SU-DHL-6 (cell line): ENCODE measurements at regions not wholly inside any gene's neighbourhood (a gene's known extent, or its start where the extent isn't known, plus 50 kb on each side); places are given as distances from the start of the nearest gene placed in this dataset.

Experiments
- H2AFZ ChIP-seq: fragments of 200-600 bp; sonication (generic); 2 replicates; pipeline ENCODE4 v1.6.1; 2014; ENCODE audit warnings: low read depth, mild to moderate bottlenecking, moderate library complexity, mixed read lengths, antibody characterized with exemption, low read length; ENCODE audit not compliant: severe bottlenecking
- H3F3A ChIP-seq: fragments of 200-600 bp; shearing (Covaris generic); 2 replicates; pipeline ENCODE4 v1.6.0; 2016; ENCODE audit warnings: antibody characterized with exemption, mild to moderate bottlenecking; ENCODE audit not compliant: insufficient read depth
- H3K27ac ChIP-seq: fragments of 200-600 bp; sonication (generic); 2 replicates; pipeline ENCODE4 v1.5.1; 2016; ENCODE audit warnings: low read depth, mild to moderate bottlenecking, low read length, moderate library complexity, mixed read lengths
- H3K27me3 ChIP-seq: fragments of 200-600 bp; sonication (generic), shearing (Covaris generic); 2 replicates; pipeline ENCODE4 v1.6.0; 2014; ENCODE audit warnings: mild to moderate bottlenecking, low read length
- H3K36me3 ChIP-seq: fragments of 200-600 bp; sonication (generic); 2 replicates; pipeline ENCODE4 v1.6.1; 2014; ENCODE audit warnings: mild to moderate bottlenecking, low read length, mixed read lengths
- H3K4me2 ChIP-seq: fragments of 300-600, 200-600 bp; shearing (Covaris generic), sonication (generic); 2 replicates; pipeline ENCODE4 v1.6.0; 2014; ENCODE audit warnings: low read length, low read depth, mild to moderate bottlenecking; ENCODE audit not compliant: poor library complexity, severe bottlenecking
- H3K4me3 ChIP-seq: fragments of 200-600 bp; sonication (generic); 2 replicates; pipeline ENCODE4 v1.5.1; 2014; ENCODE audit warnings: antibody characterized with exemption, low read length, mild to moderate bottlenecking, mixed read lengths; ENCODE audit not compliant: insufficient read depth, poor library complexity, severe bottlenecking
- H3K79me2 ChIP-seq: fragments of 200-600 bp; sonication (generic); 2 replicates; pipeline ENCODE4 v1.6.1; 2014; ENCODE audit warnings: mild to moderate bottlenecking, low read length, moderate library complexity; ENCODE audit not compliant: insufficient read depth
- H3K9ac ChIP-seq: fragments of 200-600 bp; sonication (generic); 2 replicates; pipeline ENCODE4 v1.7.0; 2014; ENCODE audit warnings: mild to moderate bottlenecking, low read length
- H3K9me2 ChIP-seq: fragments of 200-600 bp; sonication (generic); replicated peaks from 2 replicates; pipeline ENCODE4 v1.6.1; 2014; ENCODE audit warnings: low read length; ENCODE audit not compliant: insufficient read depth
- H3K9me3 ChIP-seq: fragments of 200-600 bp; sonication (generic); 2 replicates; pipeline ENCODE4 v1.6.1; 2014; ENCODE audit warnings: low read length, mixed read lengths; ENCODE audit not compliant: insufficient read depth
- H4K20me1 ChIP-seq: fragments of 200-600 bp; sonication (generic); 2 replicates; pipeline ENCODE4 v1.6.1; 2014; ENCODE audit warnings: low read depth, mild to moderate bottlenecking, antibody characterized with exemption, low read length, moderate library complexity, mixed read lengths
- CTCF ChIP-seq: fragments of 200-600 bp; sonication (generic); IDR thresholded peaks from one replicate; pipeline ENCODE4 v1.5.1; 2017; ENCODE audit warnings: antibody characterized with exemption, mild to moderate bottlenecking, low read length, moderate library complexity; ENCODE audit not compliant: insufficient read depth, poor library complexity, severe bottlenecking
- EZH2phosphoT487 ChIP-seq: fragments of 200-600 bp; sonication (generic), shearing (Covaris generic); conservative IDR thresholded peaks from 2 replicates; pipeline ENCODE4 v1.6.1; 2018; ENCODE audit warnings: mild to moderate bottlenecking, antibody characterized with exemption, low read length, moderate library complexity, mixed read lengths

DNA sequence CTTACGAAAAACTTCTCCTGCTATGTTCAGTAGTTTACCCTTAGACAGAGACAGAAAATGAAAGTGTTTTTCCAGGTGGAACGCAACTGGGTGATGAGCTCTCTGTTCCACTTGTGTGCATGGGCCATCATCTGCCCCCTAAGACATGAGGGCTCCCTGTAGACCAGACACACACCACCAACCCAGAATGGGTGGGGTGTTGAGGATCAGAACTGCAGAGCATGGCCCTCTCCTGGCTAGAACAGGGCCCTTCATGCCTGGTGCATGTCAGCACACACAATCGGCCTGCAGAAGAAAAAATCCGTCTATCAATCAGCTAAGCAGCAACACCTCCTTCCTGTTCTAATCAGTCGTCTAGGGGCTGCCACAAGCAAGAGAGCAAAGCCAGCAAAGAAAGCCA lies 186.2 kb upstream of the INHBA start:
- no peak for TF ChIP-seq CTCF
- TF ChIP-seq EZH2phosphoT487, result no peak
- H3K79me2 ChIP-seq, result no peaks in the 10 kb centered on the region
- no peaks in the 10 kb centered on the region for H3F3A ChIP-seq
- no peak overlapping the region for H3K4me2 ChIP-seq
- H3K27me3 ChIP-seq, result no peaks in the 10 kb centered on the region
- H3K9me3 ChIP-seq, result peaks cover 2% of the 10 kb centered on the region; the same call in 1 of the 2 replicates
- H2AFZ ChIP-seq, result no peak overlapping the region
- no peak overlapping the region for H3K9ac ChIP-seq
- no peaks in the 10 kb centered on the region for H4K20me1 ChIP-seq
- no peak overlapping the region for H3K4me3 ChIP-seq
- no peak overlapping the region for H3K27ac ChIP-seq
- no peaks in the 10 kb centered on the region for H3K9me2 ChIP-seq
- no peaks in the 10 kb centered on the region for H3K36me3 ChIP-seq

DNA sequence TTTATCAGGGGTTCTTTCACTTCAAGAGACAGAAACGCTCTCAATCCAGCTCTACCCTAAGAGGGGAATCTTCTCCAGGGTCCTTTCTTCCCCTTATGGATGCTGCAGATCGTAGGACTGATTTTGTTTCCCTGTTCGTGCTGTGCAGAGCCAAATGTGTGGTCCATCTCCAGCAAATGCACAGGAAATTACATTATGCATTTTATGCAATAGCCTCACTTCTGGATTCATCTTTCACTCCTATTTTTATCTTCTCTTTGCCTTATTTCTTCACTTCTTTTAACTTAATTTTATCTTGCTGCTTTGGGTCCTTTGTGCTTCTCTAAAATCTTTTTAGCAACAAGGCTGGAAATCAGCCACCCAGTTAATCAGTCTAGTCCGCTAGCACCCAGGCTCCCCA lies 184.5 kb upstream of the INHBA start:
- H3F3A ChIP-seq, result no peaks in the 10 kb centered on the region
- H3K27ac ChIP-seq, result no peak overlapping the region
- no peaks in the 10 kb centered on the region for H3K79me2 ChIP-seq
- no peak overlapping the region for H3K4me3 ChIP-seq
- H3K9me2 ChIP-seq, result no peaks in the 10 kb centered on the region
- H3K36me3 ChIP-seq, result peaks cover 3% of the 10 kb centered on the region; the same call in 1 of the 2 replicates
- peaks cover 16% of the 10 kb centered on the region; the same call in 1 of the 2 replicates for H3K9me3 ChIP-seq
- no peak overlapping the region for H3K9ac ChIP-seq
- no peaks in the 10 kb centered on the region for H4K20me1 ChIP-seq
- H3K27me3 ChIP-seq, result no peaks in the 10 kb centered on the region; the same call in 1 of the 2 replicates
- no peak overlapping the region for H2AFZ ChIP-seq
- H3K4me2 ChIP-seq, result no peak overlapping the region
- no peak for TF ChIP-seq CTCF
- TF ChIP-seq EZH2phosphoT487, result no peak

GRCh38 chr7:41886901-41887311 lies 184.0 kb upstream of the INHBA start:
- no peaks in the 10 kb centered on the region for H3K79me2 ChIP-seq
- H3K27ac ChIP-seq, result no peak overlapping the region
- no peak for TF ChIP-seq CTCF
- TF ChIP-seq EZH2phosphoT487, result no peak
- no peak overlapping the region for H3K9ac ChIP-seq
- peaks cover 22% of the 10 kb centered on the region; the same call in 1 of the 2 replicates for H3K9me3 ChIP-seq
- H3K4me3 ChIP-seq, result no peak overlapping the region
- H3K4me2 ChIP-seq, result no peak overlapping the region
- no peaks in the 10 kb centered on the region; the same call in 1 of the 2 replicates for H3K27me3 ChIP-seq
- no peak overlapping the region for H2AFZ ChIP-seq
- peaks cover 5% of the 10 kb centered on the region; the same call in 1 of the 2 replicates for H3F3A ChIP-seq
- no peaks in the 10 kb centered on the region for H4K20me1 ChIP-seq
- H3K9me2 ChIP-seq, result no peaks in the 10 kb centered on the region
- H3K36me3 ChIP-seq, result peaks cover 5% of the 10 kb centered on the region; the same call in 1 of the 2 replicates
